DMS114 treated with DMSO at 0.1 percent for 48 hours (cell line): ENCODE measurements at regions not wholly inside any gene's neighbourhood (a gene's known extent, or its start where the extent isn't known, plus 50 kb on each side); places are given as distances from the start of the nearest gene placed in this dataset.
"Not testable (repeated sequence)": the region's sequence is repeated elsewhere in the genome, so short reads cannot be mapped to it uniquely, and the experiment has no call there.

Source experiments
- DNase-seq: peaks from one replicate; lab custom pipeline; 2025; ENCODE audit not compliant: unreplicated experiment; lab: John Stamatoyannopoulos, UW

- no peak for DNase-seq
Observed at GRCh38 chr10:44564361-44564760, 179.5 kb upstream of the CXCL12 start.

- DNase-seq: no peak
Observed at GRCh38 chr10:44564790-44565189, 179.9 kb upstream of the CXCL12 start.

DNA sequence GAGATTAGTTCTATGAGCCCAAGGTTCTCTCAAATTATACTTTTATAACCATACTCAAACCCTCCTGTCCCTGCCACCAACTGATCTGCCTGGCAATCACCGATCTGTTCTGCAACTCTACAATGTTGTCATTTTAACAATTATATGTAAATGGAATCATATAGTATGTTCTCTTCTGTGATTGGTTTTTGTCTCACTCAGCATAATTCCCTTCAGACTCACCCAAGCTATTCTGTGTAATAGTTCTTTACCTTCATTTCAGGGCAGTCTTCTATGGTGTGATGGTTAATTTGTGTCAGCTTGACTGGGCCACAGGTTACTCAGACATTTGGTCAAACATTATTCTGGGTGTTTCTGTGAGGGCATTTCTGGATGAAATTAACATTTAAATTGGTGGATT lies 181.9 kb upstream of the CXCL12 start:
- no peak for DNase-seq

DNA sequence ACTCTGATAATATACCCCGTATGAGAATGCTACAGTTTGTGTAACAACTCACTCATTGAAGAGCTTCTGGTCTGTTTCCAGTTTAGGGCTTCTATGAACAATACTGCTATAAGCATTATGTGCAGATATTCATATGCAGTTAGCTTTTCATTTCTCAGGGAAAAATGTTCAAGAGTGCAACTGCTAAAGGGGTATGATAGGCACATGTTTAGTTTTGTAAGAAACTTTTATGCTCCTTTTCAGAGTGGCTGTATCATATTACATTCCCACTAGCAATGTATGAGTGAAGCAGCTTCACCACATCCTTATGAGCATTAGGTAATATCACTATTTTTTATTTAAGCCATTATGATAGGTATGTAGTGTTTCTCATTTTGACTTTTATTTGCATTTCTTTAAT lies 182.6 kb upstream of the CXCL12 start:
- no peak for DNase-seq

DNA sequence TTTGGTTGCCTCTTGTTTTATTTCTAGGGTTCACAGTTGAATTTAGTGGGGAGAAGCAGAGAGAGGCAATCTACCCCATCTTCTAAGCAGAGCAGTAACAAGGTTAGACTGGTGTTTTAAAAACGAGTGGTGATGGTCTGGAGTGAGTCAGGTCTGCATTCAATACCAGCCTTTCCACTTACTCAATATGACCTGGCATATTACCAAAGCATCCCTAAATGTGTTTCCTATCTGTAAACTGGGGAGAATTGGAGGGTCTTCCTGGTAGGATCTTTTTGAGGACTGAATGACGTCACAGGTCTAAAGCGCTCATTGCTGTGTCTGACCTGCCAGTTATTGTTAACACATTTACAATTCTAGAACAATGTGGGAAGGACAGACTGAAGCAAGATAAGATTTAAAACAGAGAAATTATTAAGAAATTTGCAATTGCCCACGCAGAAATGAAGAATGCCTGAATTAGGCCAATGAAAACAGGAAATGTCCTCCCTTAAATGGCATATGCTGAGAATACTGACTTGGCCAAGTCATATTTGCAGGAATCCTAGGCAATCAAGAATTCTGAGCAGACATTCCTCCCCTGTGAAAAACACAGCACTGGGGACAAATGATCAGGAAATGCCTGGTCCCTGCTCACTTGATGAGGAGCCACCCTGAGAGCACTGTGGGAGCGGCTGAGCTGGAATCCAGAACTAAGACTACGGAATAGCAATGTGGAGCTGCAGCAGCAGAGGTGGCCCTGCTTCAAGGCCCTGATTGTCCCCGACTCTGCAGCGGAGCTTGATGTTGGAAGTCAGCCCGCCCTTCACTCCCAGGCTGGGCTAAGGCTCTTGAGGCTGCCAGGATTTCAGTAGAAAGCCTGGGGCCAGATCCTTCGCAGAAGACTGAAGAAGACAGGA lies 184.5 kb upstream of the CXCL12 start:
- no peak for DNase-seq

DNA sequence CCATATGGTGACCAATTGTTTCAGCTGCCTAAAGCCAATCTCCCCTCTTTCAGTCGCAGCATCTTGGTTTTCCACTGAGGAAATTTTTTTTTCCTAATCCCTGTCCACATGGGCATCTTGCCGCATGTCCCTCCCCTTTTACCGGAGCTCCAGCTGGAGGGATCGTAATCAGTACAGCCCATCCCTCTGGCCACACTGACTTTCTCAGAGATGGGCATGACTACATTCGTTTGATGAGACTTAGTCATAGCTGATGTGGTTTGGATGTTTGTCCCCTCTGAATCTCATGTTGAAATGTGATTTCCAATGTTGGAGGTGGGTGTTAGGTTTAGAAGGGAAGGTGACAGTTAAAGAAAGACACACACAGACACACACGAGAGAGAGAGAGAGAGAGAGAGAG lies 186.8 kb upstream of the CXCL12 start:
- no peak for DNase-seq

DNA sequence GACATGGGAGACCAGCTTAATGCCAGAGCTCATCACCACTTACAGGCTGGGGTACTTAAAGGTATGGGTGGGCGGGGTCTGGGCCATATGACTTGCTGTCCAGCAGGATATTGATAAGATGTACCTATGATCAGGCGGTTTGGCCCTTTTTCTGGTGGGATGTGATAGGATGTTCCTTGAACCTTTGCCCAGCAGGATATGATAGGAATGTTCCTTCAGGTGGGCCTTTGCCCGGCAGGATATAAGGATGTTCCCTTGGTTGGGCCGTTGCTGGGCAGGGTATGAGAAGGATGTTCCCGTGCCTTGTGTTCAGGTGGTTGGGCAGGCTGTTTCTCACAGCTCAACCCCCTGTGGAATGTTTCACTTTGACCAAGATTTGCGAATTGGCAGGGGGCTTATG lies 187.2 kb upstream of the CXCL12 start:
- no peak for DNase-seq

- no peak for DNase-seq
Observed at GRCh38 chr10:44573821-44574220, 188.9 kb upstream of the CXCL12 start.

- no peak for DNase-seq
Observed at GRCh38 chr10:44574596-44575480, 189.9 kb upstream of the CXCL12 start.

DNA sequence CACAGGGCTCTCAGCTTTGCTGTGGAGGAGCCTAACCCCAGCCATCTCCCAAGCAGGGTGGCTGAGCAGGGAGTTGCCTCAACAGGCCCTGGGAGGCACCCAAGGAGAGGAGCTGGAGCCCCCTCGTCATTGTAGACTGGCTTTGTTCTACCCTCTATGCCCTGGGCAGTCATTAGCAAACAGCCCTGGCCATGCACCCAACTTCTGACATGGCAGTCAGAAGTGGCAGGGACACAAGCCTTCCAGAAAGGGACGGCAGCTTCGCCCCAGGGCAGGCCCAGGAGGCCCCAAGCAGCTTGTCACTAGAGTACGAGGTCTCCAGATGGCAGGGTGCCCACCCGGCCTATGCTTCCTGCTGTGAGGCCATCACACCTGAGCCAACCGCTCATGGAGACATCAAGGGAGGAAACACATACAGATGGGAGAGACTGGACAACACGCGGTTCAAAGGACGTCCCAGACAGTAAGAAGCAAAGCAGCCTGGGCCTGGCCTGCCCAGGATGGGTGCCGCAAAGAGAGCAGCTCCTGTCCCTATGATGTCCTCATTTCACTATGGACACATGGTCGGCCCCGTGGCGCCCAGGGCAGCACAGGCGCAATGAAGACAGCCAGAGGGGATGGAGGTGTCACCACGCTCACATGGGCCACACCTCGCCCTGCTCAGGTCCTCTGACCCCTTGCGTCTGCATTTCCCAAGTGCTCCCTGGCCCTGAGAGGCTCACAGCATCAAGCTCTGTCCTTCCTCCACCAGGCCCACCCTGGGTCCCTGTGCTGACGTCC lies 190.9 kb upstream of the CXCL12 start:
- DNase-seq: no peak

DNA sequence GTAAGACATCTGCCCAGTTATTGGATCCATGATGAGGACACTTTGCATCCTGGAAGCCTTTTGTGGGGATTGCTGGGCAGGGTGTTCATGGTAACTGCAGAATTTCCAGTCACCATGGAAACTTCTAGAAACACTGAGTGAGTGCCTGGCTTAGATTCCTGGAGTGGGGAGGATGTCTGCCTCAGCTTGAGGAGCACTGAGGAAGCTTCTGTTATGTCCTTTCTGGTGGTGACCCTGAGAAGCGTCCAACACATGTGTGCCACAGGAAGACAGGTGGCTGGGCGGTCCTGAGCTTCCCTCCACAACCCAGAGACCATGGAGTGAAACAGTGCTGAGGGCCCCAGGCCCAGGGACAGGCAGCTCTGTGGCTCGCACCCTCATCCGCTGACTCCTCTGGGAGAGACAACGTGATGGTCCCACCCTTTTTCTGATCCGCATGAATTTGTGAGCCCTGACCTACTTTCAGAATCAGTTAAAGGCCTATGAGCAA lies 191.8 kb upstream of the CXCL12 start:
- no peak for DNase-seq

DNA sequence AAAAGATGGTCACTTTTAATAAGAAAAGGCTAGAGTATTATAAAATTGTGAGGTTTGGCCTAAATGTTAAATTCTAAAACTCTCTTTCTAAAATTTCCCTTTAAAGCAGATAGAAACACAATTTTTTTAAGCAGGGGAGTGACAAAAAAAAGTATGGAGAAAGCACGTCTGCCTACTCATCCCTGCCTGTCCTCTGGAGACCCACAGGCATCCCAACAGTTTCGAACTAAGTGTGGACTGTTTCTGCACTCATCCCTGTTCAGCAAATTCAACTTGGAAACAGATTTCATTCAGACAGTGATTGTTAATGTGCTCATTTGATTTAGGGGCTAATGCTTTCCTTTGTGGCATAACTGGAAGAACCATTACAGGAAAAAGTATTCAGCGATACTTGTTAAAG lies 192.6 kb upstream of the CXCL12 start:
- DNase-seq: no peak

DNA sequence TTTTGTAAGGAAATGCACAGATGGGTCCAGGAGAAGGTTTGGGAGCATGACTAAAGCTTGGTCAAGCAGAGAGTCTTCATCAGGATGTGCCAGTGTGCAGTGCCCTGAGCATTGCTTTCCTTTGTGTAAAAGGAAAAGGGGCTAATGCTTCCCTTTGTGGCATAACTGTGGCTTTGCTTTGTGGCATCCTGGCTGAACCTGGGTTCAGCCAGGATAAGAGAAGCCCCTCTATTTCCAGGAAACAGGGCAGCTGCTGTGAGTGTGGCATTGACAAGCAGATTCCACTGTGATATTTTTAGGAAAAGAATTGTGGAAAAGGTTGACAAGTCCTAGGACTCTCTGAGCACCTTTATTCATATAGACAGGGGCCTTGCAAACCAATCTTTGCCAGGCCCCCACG lies 193.4 kb upstream of the CXCL12 start:
- no peak for DNase-seq

GRCh38 chr10:44578963-44579362 lies 194.1 kb upstream of the CXCL12 start:
- DNase-seq: not testable (repeated sequence)

- no peak for DNase-seq
Observed at GRCh38 chr10:44581996-44582395, 197.1 kb upstream of the CXCL12 start.

GRCh38 chr10:44587488-44588318 lies 202.8 kb upstream of the CXCL12 start:
- DNase-seq: no peak

DNA sequence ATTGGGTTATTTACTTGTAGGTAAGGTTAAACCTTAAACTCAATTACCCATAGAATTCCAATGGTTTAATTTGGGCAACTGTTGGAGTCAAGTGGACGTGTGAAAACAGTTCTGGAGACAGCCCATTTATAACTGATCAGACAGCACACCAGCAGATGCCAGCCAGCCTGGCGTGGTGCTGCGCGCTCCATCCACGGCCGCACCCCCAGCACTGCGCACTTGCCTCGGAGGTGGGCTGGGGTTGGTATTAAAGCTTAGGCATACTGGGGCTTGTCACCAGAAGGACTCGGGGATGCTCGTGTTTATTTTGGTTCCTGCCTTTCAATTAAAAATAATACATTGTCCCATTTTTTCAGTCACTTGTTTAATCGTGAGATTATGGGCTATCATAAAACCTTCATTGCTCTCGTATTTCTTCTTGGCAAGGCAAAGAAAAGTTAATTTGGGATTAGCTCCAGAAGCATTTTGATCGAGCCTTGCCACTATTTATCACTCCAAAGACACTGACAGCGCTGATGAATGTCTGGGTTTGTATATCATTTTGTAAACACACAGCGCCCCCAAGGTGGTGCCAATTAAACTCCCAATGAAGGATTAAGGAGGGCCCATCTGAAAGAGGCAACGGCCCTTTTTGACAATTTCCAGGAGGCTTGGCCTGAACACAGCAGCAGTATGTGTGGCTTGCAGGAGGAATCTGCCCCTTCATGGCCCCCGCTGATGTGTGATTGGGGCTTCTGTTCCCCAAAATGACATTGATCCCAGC lies 204.5 kb upstream of the CXCL12 start:
- DNase-seq: no peak

DNA sequence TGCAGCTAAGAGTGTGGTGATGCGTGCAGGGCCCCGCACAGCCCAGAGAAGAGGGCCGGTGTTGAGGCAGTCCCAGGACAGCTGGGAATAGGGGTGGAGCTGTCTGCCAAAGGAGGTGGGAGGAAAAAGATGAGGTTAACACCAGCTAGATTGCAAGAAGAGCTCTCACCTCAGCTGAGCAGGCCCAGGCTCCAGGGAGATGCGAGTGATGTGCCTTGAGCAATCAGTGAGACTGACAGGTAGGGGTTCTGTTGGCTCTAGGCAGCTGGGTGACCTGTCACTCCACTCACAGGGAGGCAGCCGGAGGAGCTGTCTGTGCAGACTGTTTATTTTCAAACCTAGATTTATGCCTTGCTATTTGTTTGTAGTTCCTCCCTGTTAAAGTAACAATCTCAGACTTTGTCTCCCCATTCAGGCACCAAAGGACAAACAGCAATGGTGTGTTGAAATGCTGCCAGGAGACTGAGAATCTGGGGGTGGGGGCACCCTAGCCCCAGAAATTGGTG lies 205.1 kb upstream of the CXCL12 start:
- no peak for DNase-seq

DNA sequence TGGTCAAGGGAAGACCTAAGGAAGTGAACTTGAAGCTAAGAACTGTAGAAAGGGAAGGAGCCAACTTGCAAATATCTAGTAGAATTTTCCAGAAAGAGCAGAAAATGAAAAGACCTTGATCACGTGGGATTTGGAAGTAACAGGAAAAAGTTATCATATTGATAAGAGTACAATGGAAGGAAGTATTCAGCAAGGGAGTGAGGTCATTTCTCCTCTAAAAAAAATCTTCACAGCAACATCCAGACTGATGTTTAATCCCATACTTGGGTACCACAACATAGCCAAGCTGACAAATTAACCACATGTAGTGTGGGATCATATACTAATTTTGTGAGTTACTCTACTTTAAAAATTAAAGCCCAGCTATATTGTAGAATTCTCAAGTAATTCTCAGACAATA lies 207.0 kb upstream of the CXCL12 start:
- no peak for DNase-seq
